ENCODE measurements at regions not wholly inside any gene's neighbourhood (a gene's known extent, or its start where the extent isn't known, plus 50 kb on each side); places are given as distances from the start of the nearest gene placed in this dataset.

DNA sequence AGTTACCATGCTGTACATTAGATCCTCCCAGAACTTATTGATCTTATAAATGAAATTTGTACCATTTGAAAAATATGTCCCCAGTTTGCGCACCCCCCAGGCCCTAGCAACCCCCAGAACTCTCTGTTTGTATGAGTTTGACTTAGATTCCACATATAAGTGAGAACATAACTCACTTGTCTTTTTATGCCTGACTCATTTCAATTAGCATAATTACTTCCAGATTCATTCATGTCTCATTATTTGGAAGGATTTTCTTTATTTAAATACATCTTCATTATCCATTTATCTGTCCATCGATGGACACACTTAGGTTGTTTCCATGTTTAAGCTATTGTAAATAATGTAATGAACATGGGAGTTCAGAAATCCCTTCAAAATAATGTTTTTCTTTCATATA lies 705.9 kb downstream of the CCDC85A start:
- ChIA-PET POLR2A (no interaction called here), CTCF (no interaction called here)
- Mint-ChIP-seq H3K27ac (no peak overlapping the region), H3K4me1 (ENCODE audit: low read depth) (no peaks in the 10 kb centered on the region), H3K27me3 (no peaks in the 10 kb centered on the region), H3K36me3 (ENCODE audit: low read depth) (no peaks in the 10 kb centered on the region), H3K9me3 (peaks cover 6% of the 10 kb centered on the region), H3K4me3 (no peak overlapping the region)
- intact Hi-C loops (cut with micrococcal nuclease): no loop called here
- no peak for DNase-seq
- TF ChIP-seq, protein P1, sequence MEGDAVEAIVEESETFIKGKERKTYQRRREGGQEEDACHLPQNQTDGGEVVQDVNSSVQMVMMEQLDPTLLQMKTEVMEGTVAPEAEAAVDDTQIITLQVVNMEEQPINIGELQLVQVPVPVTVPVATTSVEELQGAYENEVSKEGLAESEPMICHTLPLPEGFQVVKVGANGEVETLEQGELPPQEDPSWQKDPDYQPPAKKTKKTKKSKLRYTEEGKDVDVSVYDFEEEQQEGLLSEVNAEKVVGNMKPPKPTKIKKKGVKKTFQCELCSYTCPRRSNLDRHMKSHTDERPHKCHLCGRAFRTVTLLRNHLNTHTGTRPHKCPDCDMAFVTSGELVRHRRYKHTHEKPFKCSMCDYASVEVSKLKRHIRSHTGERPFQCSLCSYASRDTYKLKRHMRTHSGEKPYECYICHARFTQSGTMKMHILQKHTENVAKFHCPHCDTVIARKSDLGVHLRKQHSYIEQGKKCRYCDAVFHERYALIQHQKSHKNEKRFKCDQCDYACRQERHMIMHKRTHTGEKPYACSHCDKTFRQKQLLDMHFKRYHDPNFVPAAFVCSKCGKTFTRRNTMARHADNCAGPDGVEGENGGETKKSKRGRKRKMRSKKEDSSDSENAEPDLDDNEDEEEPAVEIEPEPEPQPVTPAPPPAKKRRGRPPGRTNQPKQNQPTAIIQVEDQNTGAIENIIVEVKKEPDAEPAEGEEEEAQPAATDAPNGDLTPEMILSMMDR (IDR thresholded peaks at IDR 0.05): no peak
- ATAC-seq: no peak

GRCh38 chr2:56892382-56892781 lies 708.6 kb downstream of the CCDC85A start:
- CTCF ChIA-PET: no interaction called here

GRCh38 chr2:56898986-56899385 lies 715.2 kb downstream of the CCDC85A start:
- no peaks in the 10 kb centered on the region for H3K27me3 Mint-ChIP-seq
- no peak overlapping the region for H3K4me3 Mint-ChIP-seq
- DNase-seq (no peak), ATAC-seq (no peak)
- no peaks in the 10 kb centered on the region for H3K4me1 Mint-ChIP-seq (ENCODE audit: low read depth)
- H3K9me3 Mint-ChIP-seq: peaks cover 6% of the 10 kb centered on the region
- H3K36me3 Mint-ChIP-seq (ENCODE audit: low read depth): no peaks in the 10 kb centered on the region
- ChIA-PET CTCF (no interaction called here), POLR2A (no interaction called here)
- intact Hi-C loops (cut with micrococcal nuclease): no loop called here
- TF ChIP-seq, protein P1 (IDR thresholded peaks at IDR 0.05): no peak
- H3K27ac Mint-ChIP-seq: no peak overlapping the region

More at GRCh38 chr2:56892382-56892781, 708.6 kb downstream of the CCDC85A start:
- Mint-ChIP-seq H3K27me3 (no peaks in the 10 kb centered on the region), H3K27ac (no peak overlapping the region), H3K36me3 (ENCODE audit: low read depth) (no peaks in the 10 kb centered on the region), H3K4me3 (no peak overlapping the region), H3K4me1 (ENCODE audit: low read depth) (no peaks in the 10 kb centered on the region), H3K9me3 (peaks cover 1% of the 10 kb centered on the region)
- POLR2A ChIA-PET: no interaction called here
- no peak for DNase-seq
- ATAC-seq: no peak
- TF ChIP-seq, protein P1 (IDR thresholded peaks at IDR 0.05): no peak
- intact Hi-C loops (cut with micrococcal nuclease): no loop called here

DNA sequence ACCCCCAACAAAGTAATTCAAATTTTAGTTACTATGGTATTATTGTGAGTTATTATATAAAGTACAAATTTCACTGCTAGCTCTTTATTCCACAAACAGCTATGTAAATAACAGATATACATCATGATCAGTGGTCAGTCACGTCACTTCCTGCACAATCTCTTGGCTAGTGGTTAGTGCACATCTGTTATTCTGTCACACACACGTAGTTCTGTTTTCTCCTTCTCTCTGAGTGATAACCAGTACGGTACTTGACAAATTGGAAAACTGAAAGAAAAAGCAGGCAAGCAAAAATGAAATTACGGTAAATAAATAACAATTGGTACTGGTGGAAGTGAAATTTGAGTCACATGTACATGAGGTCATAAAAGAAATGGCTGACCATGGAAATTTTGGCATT lies 728.7 kb downstream of the CCDC85A start:
- ChIA-PET CTCF (no interaction called here), POLR2A (interaction anchor here (0.6 kb wide), 1 partner anchor 453 kb away, joined by 3 read pairs; no protein-coding TSS in a partner anchor)
- Mint-ChIP-seq H3K4me3 (no peak overlapping the region), H3K27me3 (no peaks in the 10 kb centered on the region), H3K36me3 (ENCODE audit: low read depth) (no peaks in the 10 kb centered on the region), H3K4me1 (ENCODE audit: low read depth) (no peaks in the 10 kb centered on the region), H3K27ac (no peak overlapping the region), H3K9me3 (peaks cover 15% of the 10 kb centered on the region)
- ATAC-seq (no peak), DNase-seq (no peak)
- intact Hi-C loops (cut with micrococcal nuclease): no loop called here
- TF ChIP-seq, protein P1 (IDR thresholded peaks at IDR 0.05): no peak

GRCh38 chr2:56918790-56919189 lies 735.0 kb downstream of the CCDC85A start:
- H3K27ac Mint-ChIP-seq: no peak overlapping the region
- H3K4me3 Mint-ChIP-seq: no peak overlapping the region
- POLR2A ChIA-PET: no interaction called here
- H3K36me3 Mint-ChIP-seq (ENCODE audit: low read depth): no peaks in the 10 kb centered on the region
- DNase-seq (no peak), ATAC-seq (no peak)
- CTCF ChIA-PET: no interaction called here
- H3K9me3 Mint-ChIP-seq: peaks cover 16% of the 10 kb centered on the region
- intact Hi-C loops (cut with micrococcal nuclease): no loop called here
- H3K4me1 Mint-ChIP-seq (ENCODE audit: low read depth): no peaks in the 10 kb centered on the region
- TF ChIP-seq, protein P1 (IDR thresholded peaks at IDR 0.05): no peak
- H3K27me3 Mint-ChIP-seq: no peaks in the 10 kb centered on the region

Measured in activated CD8-positive, alpha-beta T cell treated with anti-CD3 and anti-CD28 coated beads for 36 hours (primary cell).